ENCODE measurements at regions not wholly inside any gene's neighbourhood (a gene's known extent, or its start where the extent isn't known, plus 50 kb on each side); places are given as distances from the start of the nearest gene placed in this dataset.

DNA sequence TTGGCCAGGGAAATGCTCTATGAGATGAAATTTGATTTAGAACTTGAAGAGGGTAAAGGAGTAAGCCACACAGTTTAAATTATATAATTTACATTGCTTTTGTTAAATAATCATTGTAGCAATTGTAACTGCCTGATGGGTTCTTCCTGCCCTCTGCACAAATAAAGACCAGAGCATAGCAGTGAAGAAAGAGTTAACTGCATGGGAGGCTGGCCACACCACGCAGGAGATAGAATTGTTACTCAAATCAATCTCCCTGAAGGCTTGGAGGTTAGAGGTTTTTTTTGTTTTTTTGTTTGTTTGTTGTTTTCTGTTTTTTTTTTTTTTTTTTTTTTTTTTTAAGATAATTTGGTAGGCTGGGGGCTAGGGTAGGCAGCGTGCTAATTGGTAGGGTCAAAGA is 467.0 kb upstream of the GOT2 start:
- H3K27ac ChIP-seq (ENCODE audit: low read length), result no peak overlapping the region
- no peak overlapping the region for H3K4me3 ChIP-seq (ENCODE audit: low read length)
- no peaks in the 10 kb centered on the region for H3K9me3 ChIP-seq (ENCODE audit: low read length)
- H3K9ac ChIP-seq (ENCODE audit: low read length), result no peak overlapping the region
- no peaks in the 10 kb centered on the region for H3F3A ChIP-seq (ENCODE audit: low read length, unreplicated experiment)
- ChIA-PET CTCF (no interaction called here), POLR2A (ENCODE audit: unreplicated experiment) (no interaction called here)
- H3K4me1 ChIP-seq (ENCODE audit: insufficient read depth, low read length), result no peaks in the 10 kb centered on the region
- DNase-seq (no peak), ATAC-seq (no peak)
- no peaks in the 10 kb centered on the region for H3K27me3 ChIP-seq (ENCODE audit: low read length)
- no peaks in the 10 kb centered on the region for H3K36me3 ChIP-seq (ENCODE audit: low read depth, low read length)
- no TSS peak for BruUV-seq (replicated peaks)
- H2AFZ ChIP-seq (ENCODE audit: low read length), result no peak overlapping the region
- H3K9me2 ChIP-seq (replicated peaks; ENCODE audit: low read length), result no peaks in the 10 kb centered on the region
- no peak overlapping the region for H3K4me2 ChIP-seq (ENCODE audit: low read length)
- H4K20me1 ChIP-seq (ENCODE audit: low read length), result no peaks in the 10 kb centered on the region
- TF ChIP-seq CTCF (conservative IDR thresholded peaks at IDR 0.05; ENCODE audit: low read depth, low read length) (no peak), EZH2 (IDR thresholded peaks at IDR 0.05; ENCODE audit: low read length, unreplicated experiment) (no peak), EZH2phosphoT487 (IDR thresholded peaks at IDR 0.05; ENCODE audit: borderline replicate concordance, low read length) (no peak)
- H3K79me2 ChIP-seq (ENCODE audit: low read length), result no peaks in the 10 kb centered on the region
- intact Hi-C loops (cut with micrococcal nuclease), result no loop called here

DNA sequence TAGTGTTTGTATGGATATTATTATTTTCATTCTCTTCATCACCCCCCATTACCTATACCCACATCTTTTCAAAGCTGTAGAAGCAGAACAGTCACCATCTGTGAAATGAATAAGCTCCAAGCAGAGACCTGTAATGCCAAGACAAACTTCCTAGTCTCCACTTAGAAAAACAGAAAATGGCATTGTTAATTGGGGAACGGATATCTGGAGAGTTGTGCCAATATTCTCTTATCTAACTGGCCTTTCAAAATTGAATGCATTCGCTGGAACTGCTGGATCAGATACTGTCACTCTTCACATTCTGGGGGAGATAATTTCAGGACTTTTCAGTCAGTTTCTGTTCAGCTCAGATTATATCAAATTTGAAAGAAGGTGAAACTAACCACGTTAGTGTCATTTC is 464.4 kb upstream of the GOT2 start:
- Histone ChIP-seq H3K27me3 (ENCODE audit: low read length) (no peaks in the 10 kb centered on the region), H3K9me3 (ENCODE audit: low read length) (no peaks in the 10 kb centered on the region), H3K9ac (ENCODE audit: low read length) (no peak overlapping the region), H3K4me3 (ENCODE audit: low read length) (no peak overlapping the region), H3K79me2 (ENCODE audit: low read length) (no peaks in the 10 kb centered on the region), H3K4me2 (ENCODE audit: low read length) (no peak overlapping the region), H3K27ac (ENCODE audit: low read length) (no peak overlapping the region), H4K20me1 (ENCODE audit: low read length) (no peaks in the 10 kb centered on the region), H3F3A (ENCODE audit: low read length, unreplicated experiment) (no peaks in the 10 kb centered on the region), H3K4me1 (ENCODE audit: insufficient read depth, low read length) (no peaks in the 10 kb centered on the region), H2AFZ (ENCODE audit: low read length) (no peak overlapping the region), H3K36me3 (ENCODE audit: low read depth, low read length) (no peaks in the 10 kb centered on the region), H3K9me2 (replicated peaks; ENCODE audit: low read length) (no peaks in the 10 kb centered on the region)
- ATAC-seq (no peak), DNase-seq (no peak)
- no TSS peak for BruUV-seq (replicated peaks)
- ChIA-PET CTCF (no interaction called here), POLR2A (ENCODE audit: unreplicated experiment) (no interaction called here)
- TF ChIP-seq CTCF (conservative IDR thresholded peaks at IDR 0.05; ENCODE audit: low read depth, low read length), result no peak
- TF ChIP-seq EZH2 (IDR thresholded peaks at IDR 0.05; ENCODE audit: low read length, unreplicated experiment), result no peak
- TF ChIP-seq EZH2phosphoT487 (IDR thresholded peaks at IDR 0.05; ENCODE audit: borderline replicate concordance, low read length), result no peak
- intact Hi-C loops (cut with micrococcal nuclease), result no loop called here

DNA sequence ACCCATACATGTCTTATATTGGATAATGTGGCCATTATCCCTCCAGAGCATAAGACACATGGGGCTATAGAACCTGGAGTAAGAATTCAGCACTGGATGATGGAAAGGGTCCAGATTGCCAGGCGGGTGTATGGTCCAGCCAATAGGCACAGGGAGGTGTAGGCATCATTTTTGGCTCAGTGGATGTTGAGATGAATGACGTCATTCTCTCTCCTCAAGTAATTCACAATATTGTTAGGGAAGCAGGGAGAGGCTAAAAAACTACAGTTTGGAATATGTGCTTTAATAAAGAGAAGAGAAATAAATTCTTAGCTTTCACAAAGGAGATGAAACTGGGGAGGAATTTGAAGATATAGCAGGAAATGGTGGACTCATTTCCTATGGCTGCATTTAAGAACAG is 461.1 kb upstream of the GOT2 start:
- H3K79me2 ChIP-seq (ENCODE audit: low read length), result no peaks in the 10 kb centered on the region
- TF ChIP-seq EZH2phosphoT487 (IDR thresholded peaks at IDR 0.05; ENCODE audit: borderline replicate concordance, low read length) (no peak), EZH2 (IDR thresholded peaks at IDR 0.05; ENCODE audit: low read length, unreplicated experiment) (no peak), CTCF (conservative IDR thresholded peaks at IDR 0.05; ENCODE audit: low read depth, low read length) (no peak)
- no peaks in the 10 kb centered on the region for H3K9me2 ChIP-seq (replicated peaks; ENCODE audit: low read length)
- DNase-seq (no peak), ATAC-seq (no peak)
- no peaks in the 10 kb centered on the region for H4K20me1 ChIP-seq (ENCODE audit: low read length)
- no peak overlapping the region for H3K4me2 ChIP-seq (ENCODE audit: low read length)
- no peak overlapping the region for H3K27ac ChIP-seq (ENCODE audit: low read length)
- BruUV-seq (replicated peaks), result no TSS peak
- no peak overlapping the region for H3K9ac ChIP-seq (ENCODE audit: low read length)
- ChIA-PET CTCF (no interaction called here), POLR2A (ENCODE audit: unreplicated experiment) (no interaction called here)
- H3K36me3 ChIP-seq (ENCODE audit: low read depth, low read length), result no peaks in the 10 kb centered on the region
- no peaks in the 10 kb centered on the region for H3F3A ChIP-seq (ENCODE audit: low read length, unreplicated experiment)
- intact Hi-C loops (cut with micrococcal nuclease), result no loop called here
- no peaks in the 10 kb centered on the region for H3K27me3 ChIP-seq (ENCODE audit: low read length)
- no peaks in the 10 kb centered on the region for H3K9me3 ChIP-seq (ENCODE audit: low read length)
- H3K4me1 ChIP-seq (ENCODE audit: insufficient read depth, low read length), result no peaks in the 10 kb centered on the region
- no peak overlapping the region for H3K4me3 ChIP-seq (ENCODE audit: low read length)
- H2AFZ ChIP-seq (ENCODE audit: low read length), result no peak overlapping the region

Measured in PC-3 (cell line).